Smooth muscle cell (in vitro differentiated cells): ENCODE measurements at regions not wholly inside any gene's neighbourhood (a gene's known extent, or its start where the extent isn't known, plus 50 kb on each side); places are given as distances from the start of the nearest gene placed in this dataset.

ENCODE experiments used
- DNase-seq: peaks from one replicate; lab custom pipeline; 2025; ENCODE audit not compliant: unreplicated experiment; lab: John Stamatoyannopoulos, UW
- H2AFZ ChIP-seq: fragments of 200-600 bp; sonication (generic); 2 replicates; pipeline ENCODE4 v1.6.0; 2016; ENCODE audit warnings: antibody characterized with exemption, low read depth, mild to moderate bottlenecking
- H3F3A ChIP-seq: fragments of 200-600 bp; sonication (generic); 2 replicates; pipeline ENCODE4 v1.6.0; 2017; ENCODE audit warnings: antibody characterized with exemption, low read depth
- H3K27ac ChIP-seq: fragments of 200-600 bp; sonication (generic); 2 replicates; pipeline ENCODE4 v1.5.1; 2016; ENCODE audit warnings: low read depth, mild to moderate bottlenecking
- H3K27me3 ChIP-seq: fragments of 200-600 bp; sonication (generic); 2 replicates; pipeline ENCODE4 v1.6.1; 2016; ENCODE audit warnings: low read depth, mild to moderate bottlenecking
- H3K36me3 ChIP-seq: fragments of 200-600 bp; sonication (generic); 2 replicates; pipeline ENCODE4 v1.5.1; 2016; ENCODE audit warnings: low read depth
- H3K4me1 ChIP-seq: fragments of 200-600 bp; sonication (generic); 2 replicates; pipeline ENCODE4 v1.5.1; 2016; ENCODE audit warnings: low read depth
- H3K4me2 ChIP-seq: fragments of 200-600 bp; sonication (generic); 2 replicates; pipeline ENCODE4 v1.6.0; 2016; ENCODE audit warnings: mild to moderate bottlenecking
- H3K4me3 ChIP-seq: fragments of 200-600 bp; sonication (generic); 2 replicates; pipeline ENCODE4 v1.5.1; 2016; ENCODE audit warnings: mild to moderate bottlenecking
- H3K79me2 ChIP-seq: fragments of 200-600 bp; sonication (generic); 2 replicates; pipeline ENCODE4 v1.6.0; 2016; ENCODE audit warnings: low read depth, mild to moderate bottlenecking
- H3K9ac ChIP-seq: fragments of 200-600 bp; sonication (generic); 2 replicates; pipeline ENCODE4 v1.6.0; 2016; ENCODE audit warnings: low read depth
- H3K9me3 ChIP-seq: fragments of 200-600 bp; sonication (generic); replicated peaks from 2 replicates; pipeline ENCODE4 v1.5.1; 2016; ENCODE audit warnings: low read depth
- H4K20me1 ChIP-seq: fragments of 200-600 bp; sonication (generic); 2 replicates; pipeline ENCODE4 v1.6.0; 2016; ENCODE audit warnings: low read depth
- WGBS: methylation state at CpG from one replicate; pipeline ENCODE4 v1.1.7; 2016; ENCODE audit warnings: low lambda C conversion rate; 5-methylcytosine and 5-hydroxymethylcytosine counted together
- TF ChIP-seq, protein P1 (sequence below): fragments of 200-600 bp; sonication (generic); IDR thresholded peaks from 2 replicates; pipeline ENCODE4 v1.5.1; 2017; ENCODE audit warnings: borderline replicate concordance, mild to moderate bottlenecking, antibody characterized with exemption; ENCODE audit not compliant: insufficient read depth, poor library complexity, severe bottlenecking

DNA sequence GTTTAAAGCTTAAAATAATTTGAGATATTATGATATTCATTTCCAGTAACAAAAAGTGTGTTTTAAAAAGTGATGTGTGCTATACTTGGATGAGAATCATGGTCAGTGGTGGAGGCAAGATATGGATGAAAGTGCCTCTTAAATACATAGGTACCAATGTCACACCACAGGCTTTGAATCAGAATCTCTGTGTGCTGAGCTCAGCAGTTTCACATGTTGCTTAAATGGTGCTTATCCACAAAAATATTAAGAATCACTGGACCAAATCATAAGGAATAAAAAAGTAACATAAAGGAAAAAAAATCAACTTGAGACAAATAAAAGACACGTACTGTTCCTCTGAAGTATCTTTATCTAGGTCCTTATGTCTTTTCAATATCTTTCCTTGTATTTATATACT lies 850.5 kb upstream of the POT1 start:
- H3K9me3 ChIP-seq, result no peaks in the 10 kb centered on the region

DNA sequence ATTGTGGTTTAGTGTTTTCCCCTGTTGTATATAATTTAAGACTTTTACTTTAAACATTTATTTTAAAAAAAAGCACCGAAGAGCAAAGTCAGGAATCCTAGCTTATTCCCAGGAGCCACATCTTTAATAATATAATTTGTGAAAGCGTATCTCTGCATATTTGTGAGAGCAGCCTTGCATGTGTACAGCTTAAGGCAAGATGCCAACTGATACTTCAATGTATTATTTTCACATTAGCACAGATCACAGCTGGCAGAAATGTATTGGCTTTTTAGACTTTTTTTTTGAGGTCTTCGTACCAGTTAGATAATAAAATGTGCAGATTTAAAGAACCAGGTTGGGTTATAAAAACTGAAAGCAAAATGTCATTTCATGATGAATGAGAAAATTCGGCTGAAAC lies 845.7 kb upstream of the POT1 start:
- H3K9me3 ChIP-seq, result no peaks in the 10 kb centered on the region
- peaks cover 3% of the 10 kb centered on the region for H3K27me3 ChIP-seq
- H3K9ac ChIP-seq, result no peak overlapping the region
- H3K4me1 ChIP-seq, result no peaks in the 10 kb centered on the region
- H3K36me3 ChIP-seq, result no peaks in the 10 kb centered on the region
- no peak overlapping the region for H3K4me3 ChIP-seq
- no peaks in the 10 kb centered on the region for H3K79me2 ChIP-seq
- no peak overlapping the region for H2AFZ ChIP-seq
- H3K27ac ChIP-seq, result no peak overlapping the region
- 89% methylated on average over 4 of the region's 4 CpGs for WGBS
- H4K20me1 ChIP-seq, result no peaks in the 10 kb centered on the region
- TF ChIP-seq, protein P1, sequence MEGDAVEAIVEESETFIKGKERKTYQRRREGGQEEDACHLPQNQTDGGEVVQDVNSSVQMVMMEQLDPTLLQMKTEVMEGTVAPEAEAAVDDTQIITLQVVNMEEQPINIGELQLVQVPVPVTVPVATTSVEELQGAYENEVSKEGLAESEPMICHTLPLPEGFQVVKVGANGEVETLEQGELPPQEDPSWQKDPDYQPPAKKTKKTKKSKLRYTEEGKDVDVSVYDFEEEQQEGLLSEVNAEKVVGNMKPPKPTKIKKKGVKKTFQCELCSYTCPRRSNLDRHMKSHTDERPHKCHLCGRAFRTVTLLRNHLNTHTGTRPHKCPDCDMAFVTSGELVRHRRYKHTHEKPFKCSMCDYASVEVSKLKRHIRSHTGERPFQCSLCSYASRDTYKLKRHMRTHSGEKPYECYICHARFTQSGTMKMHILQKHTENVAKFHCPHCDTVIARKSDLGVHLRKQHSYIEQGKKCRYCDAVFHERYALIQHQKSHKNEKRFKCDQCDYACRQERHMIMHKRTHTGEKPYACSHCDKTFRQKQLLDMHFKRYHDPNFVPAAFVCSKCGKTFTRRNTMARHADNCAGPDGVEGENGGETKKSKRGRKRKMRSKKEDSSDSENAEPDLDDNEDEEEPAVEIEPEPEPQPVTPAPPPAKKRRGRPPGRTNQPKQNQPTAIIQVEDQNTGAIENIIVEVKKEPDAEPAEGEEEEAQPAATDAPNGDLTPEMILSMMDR, result no peak
- H3K4me2 ChIP-seq, result no peak overlapping the region
- H3F3A ChIP-seq, result no peaks in the 10 kb centered on the region
- DNase-seq, result no peak

More for the DNA sequence above, 850.5 kb upstream of the POT1 start:
- Histone ChIP-seq H3K4me3 (no peak overlapping the region), H3K79me2 (no peaks in the 10 kb centered on the region), H3K36me3 (no peaks in the 10 kb centered on the region), H3K9ac (no peak overlapping the region), H3K4me1 (no peaks in the 10 kb centered on the region), H3K4me2 (no peak overlapping the region), H4K20me1 (no peaks in the 10 kb centered on the region), H3K27me3 (no peaks in the 10 kb centered on the region), H3F3A (no peaks in the 10 kb centered on the region), H3K27ac (no peak overlapping the region), H2AFZ (no peak overlapping the region)
- WGBS, result 89% methylated on average over 1 of the region's 1 CpG
- DNase-seq, result no peak
- TF ChIP-seq, protein P1, result no peak

DNA sequence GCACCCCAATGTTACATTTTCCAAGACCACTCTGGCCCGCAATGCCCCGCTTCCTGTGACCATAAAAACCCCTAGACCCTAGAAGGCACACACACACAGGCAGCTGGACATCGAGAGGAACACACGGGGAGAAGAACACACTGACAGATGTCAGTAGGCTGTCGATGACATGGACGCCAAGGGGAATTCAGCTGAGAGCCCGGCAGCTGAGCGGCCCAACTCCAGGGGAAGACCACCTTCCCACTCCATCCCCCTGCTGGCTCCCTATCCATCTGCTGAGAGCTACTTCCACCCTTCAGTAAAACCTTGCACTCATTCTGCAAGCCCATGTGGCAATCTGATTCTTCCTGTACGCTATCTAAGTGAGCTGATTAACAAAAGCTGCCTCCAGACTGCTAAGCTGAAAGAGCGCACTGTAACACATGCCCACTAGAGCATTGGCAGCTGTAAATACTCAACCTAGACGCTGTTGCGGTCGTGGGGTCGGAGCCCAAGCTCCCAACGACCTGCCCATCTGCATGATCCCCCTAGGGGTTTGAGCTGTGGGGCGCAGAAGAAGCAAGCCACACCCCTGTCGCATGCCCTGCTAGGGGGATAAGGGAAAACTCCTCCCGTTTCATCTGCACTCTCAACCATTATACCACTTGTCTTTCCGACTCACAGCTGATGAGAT lies 843.6 kb upstream of the POT1 start:
- Histone ChIP-seq H3K4me1 (no peaks in the 10 kb centered on the region), H3F3A (no peaks in the 10 kb centered on the region), H4K20me1 (no peaks in the 10 kb centered on the region), H3K79me2 (no peaks in the 10 kb centered on the region), H3K9ac (no peak overlapping the region), H3K9me3 (no peaks in the 10 kb centered on the region), H3K27me3 (peaks cover 3% of the 10 kb centered on the region), H3K4me2 (no peak overlapping the region), H3K27ac (no peak overlapping the region), H3K36me3 (no peaks in the 10 kb centered on the region), H3K4me3 (no peak overlapping the region), H2AFZ (no peak overlapping the region)
- TF ChIP-seq, protein P1, result no peak
- 79% methylated on average over 19 of the region's 19 CpGs for WGBS
- no peak for DNase-seq

GRCh38 chr7:125747966-125748365 lies 818.3 kb upstream of the POT1 start:
- DNase-seq, result no peak
- H3K27ac ChIP-seq, result no peak overlapping the region
- H4K20me1 ChIP-seq, result no peaks in the 10 kb centered on the region
- H3K4me3 ChIP-seq, result no peak overlapping the region
- H2AFZ ChIP-seq, result no peak overlapping the region
- no peaks in the 10 kb centered on the region for H3K9me3 ChIP-seq
- H3K9ac ChIP-seq, result no peak overlapping the region
- H3K4me1 ChIP-seq, result no peaks in the 10 kb centered on the region
- no peak overlapping the region for H3K4me2 ChIP-seq
- H3K79me2 ChIP-seq, result no peaks in the 10 kb centered on the region
- H3F3A ChIP-seq, result no peaks in the 10 kb centered on the region
- H3K27me3 ChIP-seq, result no peaks in the 10 kb centered on the region
- TF ChIP-seq, protein P1, result no peak
- no peaks in the 10 kb centered on the region for H3K36me3 ChIP-seq
